Rectal smooth muscle tissue (tissue), 1 donor: ENCODE measurements at regions not wholly inside any gene's neighbourhood (a gene's known extent, or its start where the extent isn't known, plus 50 kb on each side); places are given as distances from the start of the nearest gene placed in this dataset.
"Not testable (repeated sequence)": the region's sequence is repeated elsewhere in the genome, so short reads cannot be mapped to it uniquely, and the experiment has no call there.

Experiments
- H3K27ac ChIP-seq: one replicate; pipeline ENCODE4 v1.7.0; 2013; ENCODE audit warnings: low read depth, low read length, inconsistent platforms
- H3K27me3 ChIP-seq: one replicate; pipeline ENCODE4 v1.7.0; 2013; ENCODE audit warnings: low read length; ENCODE audit not compliant: control insufficient read depth, insufficient read depth
- H3K36me3 ChIP-seq: one replicate; pipeline ENCODE4 v1.7.0; 2013; ENCODE audit warnings: low read length; ENCODE audit not compliant: control insufficient read depth, insufficient read depth
- H3K4me1 ChIP-seq: one replicate; pipeline ENCODE4 v1.7.0; 2013; ENCODE audit warnings: low read length; ENCODE audit not compliant: control insufficient read depth, insufficient read depth
- H3K4me3 ChIP-seq: one replicate; pipeline ENCODE4 v1.7.0; 2013; ENCODE audit warnings: low read length
- H3K9ac ChIP-seq: one replicate; pipeline ENCODE4 v1.7.0; 2013; ENCODE audit warnings: low read length

DNA sequence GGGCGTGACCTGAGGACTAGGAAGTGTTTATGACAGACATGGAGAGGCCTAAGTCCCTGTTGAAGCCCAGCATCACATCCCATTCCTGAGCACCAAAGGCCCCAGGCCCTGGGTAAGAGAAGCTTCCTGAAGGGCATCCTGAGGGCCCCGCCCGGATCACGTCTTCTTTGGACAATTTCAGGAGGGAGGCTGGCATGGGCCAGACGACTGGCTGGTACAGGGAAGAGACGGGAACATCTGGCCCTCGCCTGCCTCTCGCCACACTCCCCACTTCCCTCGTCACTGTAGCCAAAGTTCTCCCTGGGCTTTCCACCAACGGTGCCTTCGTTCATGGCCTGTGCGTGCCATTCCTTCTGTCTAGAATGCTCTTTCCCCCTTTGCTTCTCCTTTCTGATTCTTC, 128.1 kb downstream of the LRRC37A3 start:
- not testable (repeated sequence) for H3K27me3 ChIP-seq, H3K36me3 ChIP-seq, H3K4me3 ChIP-seq

DNA sequence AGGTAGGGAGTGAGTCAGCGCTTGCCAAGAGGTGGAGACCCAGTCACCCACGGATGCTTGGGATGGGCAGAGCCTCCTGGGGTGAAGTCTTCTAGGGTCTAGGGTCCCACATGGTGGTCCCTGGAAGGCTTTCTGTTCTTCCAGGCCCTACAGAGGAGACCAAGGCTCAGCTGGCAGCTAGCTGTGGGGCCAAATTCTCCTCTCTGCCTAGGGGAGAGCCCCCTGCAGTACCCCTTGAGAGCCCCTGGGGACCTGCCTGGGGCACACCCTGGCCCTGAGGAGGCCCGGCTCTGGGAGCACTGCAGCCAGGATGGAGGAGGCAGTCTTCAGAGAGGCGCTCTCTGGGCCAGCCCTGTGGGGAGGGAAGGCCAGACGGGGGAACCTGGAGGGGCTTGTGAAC, 128.6 kb upstream of the SMURF2 start:
- H3K4me3 ChIP-seq, H3K27ac ChIP-seq, H3K27me3 ChIP-seq, H3K36me3 ChIP-seq, H3K9ac ChIP-seq, H3K4me1 ChIP-seq: not testable (repeated sequence)

More for the DNA sequence above, 128.1 kb downstream of the LRRC37A3 start:
- not testable (repeated sequence) for H3K4me1 ChIP-seq, H3K27ac ChIP-seq, H3K9ac ChIP-seq

DNA sequence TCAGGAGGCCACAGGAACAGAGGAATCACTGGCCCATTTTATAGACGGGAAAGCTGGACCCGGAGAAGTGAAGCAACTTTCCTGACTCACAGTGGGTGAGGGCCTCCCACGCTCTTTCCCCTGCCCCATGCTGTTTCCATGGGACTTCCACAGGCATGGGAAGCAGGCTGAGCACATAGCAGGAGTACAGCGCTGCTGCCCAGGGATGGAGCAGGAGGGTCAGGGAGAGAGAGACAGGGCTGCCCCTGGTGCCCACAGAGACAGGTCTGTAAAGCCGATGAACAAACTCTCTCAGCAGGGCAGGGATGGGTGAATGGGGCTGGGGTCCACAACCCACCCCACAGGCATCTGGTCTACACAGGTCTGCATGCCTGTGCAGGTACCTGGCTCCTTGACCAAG, 128.1 kb upstream of the SMURF2 start:
- not testable (repeated sequence) for H3K36me3 ChIP-seq, H3K4me3 ChIP-seq, H3K27ac ChIP-seq, H3K9ac ChIP-seq, H3K4me1 ChIP-seq, H3K27me3 ChIP-seq

DNA sequence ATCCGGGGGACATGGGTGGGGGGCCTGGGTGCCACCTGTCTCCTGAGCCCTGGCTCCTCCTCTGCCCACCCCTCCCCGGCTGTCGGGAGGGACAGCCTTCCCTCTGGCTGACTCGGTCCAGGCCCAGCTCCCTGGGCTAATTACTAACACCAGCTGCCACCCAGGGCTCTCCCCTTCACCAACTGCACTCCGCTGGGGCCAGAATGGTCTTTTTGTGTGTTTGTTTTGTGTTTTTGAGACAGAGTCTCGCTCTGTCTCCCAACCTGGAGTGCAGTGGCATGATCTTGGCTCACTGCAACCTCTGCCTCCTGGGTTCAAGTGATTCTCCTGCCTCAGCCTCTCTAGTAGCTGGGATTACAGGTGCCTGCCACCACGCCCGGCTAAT, 126.9 kb upstream of the SMURF2 start:
- not testable (repeated sequence) for H3K4me1 ChIP-seq

DNA sequence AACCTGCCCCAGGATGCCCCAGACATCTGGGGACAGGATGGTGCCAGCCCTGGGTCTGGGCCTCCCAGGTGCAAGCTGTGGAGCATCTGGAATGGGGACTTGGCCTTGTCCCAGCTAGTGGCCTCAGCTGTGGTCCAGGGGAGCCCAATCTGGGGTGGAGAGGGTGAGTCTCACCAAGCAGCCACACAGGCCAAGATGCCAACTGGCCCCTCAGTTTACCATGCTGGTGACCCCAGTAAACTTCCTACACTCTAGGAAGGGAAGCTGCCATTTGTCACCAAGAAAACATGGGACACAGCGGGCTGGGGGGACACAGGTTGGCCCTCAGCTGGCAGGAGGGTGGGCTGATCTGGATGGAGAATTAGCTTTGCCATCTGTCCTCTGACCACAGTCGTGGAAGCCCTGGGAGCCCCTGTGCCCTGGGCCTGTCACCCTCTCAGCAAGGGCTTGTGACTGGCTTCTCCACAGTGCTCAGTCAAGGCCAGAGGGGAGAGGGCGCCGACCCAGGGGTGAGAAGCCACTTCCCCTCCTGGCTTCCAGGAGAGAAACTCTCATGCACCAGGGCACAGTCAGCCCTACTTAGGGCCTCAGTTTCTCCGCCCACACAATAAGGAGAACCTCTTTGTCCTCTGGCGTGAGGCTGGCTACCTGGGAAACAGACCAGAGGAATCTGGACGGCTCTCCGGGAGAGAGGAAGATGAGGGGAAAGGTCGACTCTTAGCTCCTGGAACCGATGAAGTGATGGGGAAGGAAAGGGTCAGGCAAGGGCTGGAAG, 126.4 kb upstream of the SMURF2 start:
- no peaks in the 10 kb centered on the region for H3K4me1 ChIP-seq
- H3K27me3 ChIP-seq: peaks cover 4% of the 10 kb centered on the region
- no peak overlapping the region for H3K4me3 ChIP-seq
- H3K36me3 ChIP-seq: peaks cover 14% of the 10 kb centered on the region
- no peak overlapping the region for H3K9ac ChIP-seq
- no peak overlapping the region for H3K27ac ChIP-seq

More for the DNA sequence above, 126.9 kb upstream of the SMURF2 start:
- H3K27me3 ChIP-seq, H3K27ac ChIP-seq, H3K9ac ChIP-seq, H3K4me3 ChIP-seq: not testable (repeated sequence)
- peaks cover 12% of the 10 kb centered on the region for H3K36me3 ChIP-seq

DNA sequence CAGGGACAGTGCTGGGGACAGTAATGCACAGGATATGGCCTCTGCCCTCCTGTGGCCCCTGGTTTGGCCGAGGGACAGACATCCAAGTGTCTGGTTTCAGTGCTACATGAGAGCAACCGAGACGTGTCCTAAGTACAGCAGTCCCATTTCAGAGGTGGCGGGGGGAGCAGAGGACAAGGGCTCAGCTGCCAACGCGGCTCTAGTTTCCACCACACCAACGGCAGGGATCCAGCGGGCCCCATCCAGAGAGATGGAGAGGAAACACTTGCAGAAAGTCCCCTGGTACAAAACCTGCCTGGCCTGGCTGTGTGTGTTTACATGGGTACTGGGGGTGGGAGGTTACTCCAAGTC, 125.8 kb upstream of the SMURF2 start:
- Histone ChIP-seq H3K27me3 (peaks cover 4% of the 10 kb centered on the region), H3K4me1 (no peaks in the 10 kb centered on the region), H3K4me3 (no peak overlapping the region), H3K27ac (no peak overlapping the region), H3K9ac (no peak overlapping the region), H3K36me3 (peaks cover 14% of the 10 kb centered on the region)

DNA sequence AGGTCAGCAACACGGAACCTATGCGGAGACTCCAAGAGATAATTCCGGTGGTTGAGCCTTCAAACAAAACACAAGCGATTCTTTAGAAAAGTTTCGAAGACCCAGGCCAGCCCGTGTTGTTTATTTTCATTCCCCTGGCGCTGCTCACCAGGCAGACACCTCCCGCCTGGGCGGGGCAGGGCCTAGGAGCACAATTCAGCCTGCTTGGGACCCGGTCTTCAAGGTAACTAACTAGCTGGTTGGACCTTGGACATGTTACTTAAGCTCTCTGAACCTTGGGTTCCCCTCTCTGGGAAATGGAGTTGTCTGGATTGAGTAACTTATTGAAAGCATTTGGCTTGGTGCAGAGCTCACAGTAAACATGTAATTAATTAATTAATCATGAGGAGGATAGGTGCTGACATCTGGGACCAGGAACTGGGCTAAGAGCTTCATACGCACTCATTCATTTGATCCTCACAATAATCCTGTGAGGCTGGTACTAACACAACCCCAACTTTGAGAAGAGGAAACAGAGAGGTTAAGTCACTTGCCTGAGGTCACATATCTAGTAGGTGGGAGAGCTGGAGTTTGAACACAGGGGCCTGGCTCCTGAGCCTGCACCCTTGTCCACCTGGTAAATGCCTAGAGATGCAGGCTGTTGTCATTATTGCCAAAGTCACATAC, 125.3 kb upstream of the SMURF2 start:
- Histone ChIP-seq H3K27ac (no peak overlapping the region), H3K4me3 (no peak overlapping the region), H3K27me3 (peaks cover 4% of the 10 kb centered on the region), H3K36me3 (peaks cover 14% of the 10 kb centered on the region), H3K9ac (no peak overlapping the region), H3K4me1 (no peaks in the 10 kb centered on the region)

DNA sequence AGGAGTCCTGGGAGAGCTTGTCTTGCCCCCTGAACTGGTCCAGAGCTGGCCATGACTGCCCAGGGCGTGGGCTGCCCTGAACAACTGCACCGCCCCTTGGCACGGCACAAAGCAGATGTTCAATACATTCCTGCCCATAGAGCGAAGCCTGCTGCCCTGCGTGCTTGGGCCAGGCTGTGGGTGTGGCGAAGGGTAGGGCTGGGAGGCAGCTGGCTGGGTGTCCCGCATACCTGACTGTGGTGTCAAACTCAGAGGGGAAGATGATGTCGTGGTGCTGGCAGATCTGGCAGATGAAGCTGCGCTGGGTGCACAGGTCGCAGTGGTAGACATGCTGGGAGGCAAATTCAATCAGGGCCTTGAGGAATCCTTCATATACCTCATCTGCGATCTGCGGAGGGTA, 124.2 kb upstream of the SMURF2 start:
- peaks cover 14% of the 10 kb centered on the region for H3K36me3 ChIP-seq

DNA sequence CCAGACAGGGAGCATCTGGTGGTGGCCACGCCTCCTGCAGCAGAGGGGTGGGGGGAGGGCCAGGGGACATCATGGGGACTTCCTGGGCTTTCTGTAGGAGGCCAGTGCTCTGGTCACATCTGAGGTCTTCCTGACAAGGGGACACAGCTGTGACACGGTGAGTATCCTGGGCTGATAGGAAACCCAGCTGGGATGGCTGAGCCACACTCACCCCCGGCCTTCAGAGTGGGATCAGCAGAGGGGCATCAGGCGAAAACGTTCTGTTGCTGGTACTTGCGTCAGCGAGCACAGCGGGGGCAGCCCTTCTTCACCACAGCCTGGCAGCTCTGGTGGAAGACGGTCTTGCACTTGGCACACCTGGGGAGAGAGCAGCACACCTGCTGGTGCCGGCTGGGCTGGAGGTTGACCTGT, 122.9 kb upstream of the SMURF2 start:
- Histone ChIP-seq H3K9ac (no peak overlapping the region), H3K27ac (no peak overlapping the region), H3K27me3 (peaks cover 7% of the 10 kb centered on the region), H3K36me3 (peaks cover 14% of the 10 kb centered on the region), H3K4me1 (peaks cover 3% of the 10 kb centered on the region), H3K4me3 (no peak overlapping the region)

More for the DNA sequence above, 124.2 kb upstream of the SMURF2 start:
- H3K4me3 ChIP-seq: no peak overlapping the region
- no peak overlapping the region for H3K27ac ChIP-seq
- H3K9ac ChIP-seq: no peak overlapping the region
- peaks cover 4% of the 10 kb centered on the region for H3K27me3 ChIP-seq
- H3K4me1 ChIP-seq: no peaks in the 10 kb centered on the region

DNA sequence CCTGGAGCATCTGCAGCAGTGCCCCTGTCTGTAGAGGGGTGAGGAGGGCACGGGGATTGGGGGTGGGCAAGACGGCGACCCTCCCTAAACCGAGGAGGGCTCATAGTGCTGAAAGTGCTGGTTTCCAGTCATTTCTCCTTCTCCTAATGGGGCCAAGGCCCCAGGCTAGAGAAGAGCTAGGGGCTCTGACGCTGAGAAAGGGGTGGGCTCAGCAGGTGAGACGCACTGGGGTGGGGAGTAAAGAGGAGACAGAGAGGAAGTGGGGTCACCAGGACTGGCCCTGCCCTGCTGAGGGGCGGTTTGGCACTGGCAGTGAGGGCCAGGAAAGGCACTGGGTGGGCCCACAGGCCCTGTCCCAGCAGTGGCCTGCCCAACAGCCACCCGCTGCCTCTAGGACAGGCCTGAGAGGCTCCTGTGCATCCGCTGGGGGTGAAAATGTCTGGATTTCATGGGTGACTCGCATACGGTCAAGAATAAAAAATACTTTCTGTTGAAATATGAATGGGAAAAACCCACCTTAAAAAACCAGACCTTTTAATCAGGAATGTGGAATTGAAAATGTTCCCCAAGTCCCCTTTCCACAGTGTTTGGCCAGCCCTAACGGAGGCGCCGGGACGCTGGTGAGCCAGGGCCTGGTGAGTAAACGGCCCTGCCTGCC, 122.4 kb upstream of the SMURF2 start:
- H3K4me1 ChIP-seq: peaks cover 3% of the 10 kb centered on the region
- peaks cover 12% of the 10 kb centered on the region for H3K27me3 ChIP-seq
- H3K27ac ChIP-seq: no peak overlapping the region
- no peak overlapping the region for H3K9ac ChIP-seq
- no peak overlapping the region for H3K4me3 ChIP-seq
- peaks cover 14% of the 10 kb centered on the region for H3K36me3 ChIP-seq

DNA sequence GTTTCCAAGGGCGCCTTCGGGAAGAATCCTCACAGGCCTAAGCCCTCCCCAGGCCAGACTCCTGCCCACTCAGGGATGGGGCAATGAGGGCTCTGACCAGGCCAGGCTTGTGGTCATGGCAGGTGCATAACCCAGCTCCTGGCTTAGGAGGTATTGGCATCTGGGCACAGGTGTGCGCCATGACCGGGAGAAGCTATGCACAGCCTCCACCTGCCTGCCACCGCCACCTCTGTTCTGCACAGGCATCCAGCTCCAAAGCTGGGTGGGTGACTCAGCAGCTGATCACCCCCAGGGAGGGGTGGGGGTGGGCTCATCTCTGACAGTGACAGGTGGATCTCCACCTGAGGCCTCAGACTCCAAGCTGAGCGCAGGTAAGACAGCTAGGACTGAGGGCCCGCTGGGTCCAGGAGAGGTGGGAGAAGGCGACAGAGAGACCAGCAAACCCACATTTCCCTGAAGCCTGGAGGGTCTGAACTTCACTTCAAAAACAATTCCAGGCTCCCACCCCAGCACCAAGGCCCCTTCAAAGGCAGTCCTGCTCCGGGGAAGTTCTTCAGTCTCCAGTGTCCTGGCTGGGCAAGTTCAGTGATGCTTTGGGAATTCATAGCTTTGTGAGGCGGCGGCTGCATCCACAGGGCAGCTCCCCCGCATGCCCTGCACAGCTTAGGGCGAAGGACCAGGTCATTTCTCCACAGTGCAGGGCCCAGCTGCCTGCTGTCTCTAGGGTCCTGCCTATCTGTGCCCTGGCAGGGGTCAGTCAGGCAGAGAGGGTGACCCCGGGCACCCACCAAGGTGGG, 121.6 kb upstream of the SMURF2 start:
- peaks cover 14% of the 10 kb centered on the region for H3K36me3 ChIP-seq
- no peak overlapping the region for H3K9ac ChIP-seq
- H3K27me3 ChIP-seq: peaks cover 17% of the 10 kb centered on the region
- no peak overlapping the region for H3K27ac ChIP-seq
- peaks cover 3% of the 10 kb centered on the region for H3K4me1 ChIP-seq
- no peak overlapping the region for H3K4me3 ChIP-seq

DNA sequence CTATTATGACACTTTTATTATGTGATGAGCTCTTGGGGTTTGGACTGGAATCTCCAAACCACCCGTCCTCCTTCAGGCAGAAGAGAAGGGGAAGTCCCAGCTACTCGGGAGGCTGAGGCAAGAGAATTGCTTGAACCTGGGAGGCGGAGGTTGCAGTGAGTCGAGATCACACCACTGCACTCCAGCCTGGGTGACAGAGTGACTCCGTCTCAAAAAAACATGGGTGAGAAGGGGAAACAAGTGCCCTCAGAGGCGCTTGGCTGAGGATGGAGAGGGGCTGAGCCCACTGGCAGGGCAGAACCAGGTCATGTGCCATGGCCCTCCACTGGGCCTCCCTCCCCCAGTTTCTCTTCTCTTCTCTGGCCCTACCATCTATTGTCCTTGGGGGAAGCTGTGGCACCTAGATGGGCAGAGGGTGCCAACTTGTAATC, 120.9 kb upstream of the SMURF2 start:
- Histone ChIP-seq H3K9ac (no peak overlapping the region), H3K27ac (no peak overlapping the region), H3K36me3 (peaks cover 14% of the 10 kb centered on the region), H3K4me3 (no peak overlapping the region), H3K4me1 (peaks cover 3% of the 10 kb centered on the region), H3K27me3 (peaks cover 19% of the 10 kb centered on the region)
